PC-3 (cell line): ENCODE measurements at regions not wholly inside any gene's neighbourhood (a gene's known extent, or its start where the extent isn't known, plus 50 kb on each side); places are given as distances from the start of the nearest gene placed in this dataset.

Source experiments
- CTCF ChIP-seq: fragments of 300-600 bp; sonication (generic); conservative IDR thresholded peaks from 2 replicates; pipeline ENCODE4 v1.5.1; 2017; ENCODE audit warnings: antibody characterized with exemption, low read depth, mild to moderate bottlenecking, low read length
- EZH2 ChIP-seq: fragments of 300-600 bp; sonication (generic); IDR thresholded peaks from one replicate; pipeline ENCODE4 v1.6.1; 2017; ENCODE audit warnings: antibody characterized with exemption, mild to moderate bottlenecking, low read length; ENCODE audit not compliant: unreplicated experiment

GRCh38 chr6:1131285-1132079, 180.4 kb upstream of the FOXQ1 start:
- TF ChIP-seq CTCF: no peak
- TF ChIP-seq EZH2: no peak
